KMS-11 (cell line): ENCODE measurements at regions not wholly inside any gene's neighbourhood (a gene's known extent, or its start where the extent isn't known, plus 50 kb on each side); places are given as distances from the start of the nearest gene placed in this dataset.

ENCODE experiments used
- H2AFZ ChIP-seq: fragments of 200-600 bp; sonication (generic); 2 replicates; pipeline ENCODE4 v1.6.1; 2016; ENCODE audit warnings: antibody characterized with exemption, mixed run types, low read depth
- H3K27ac ChIP-seq: fragments of 200-600 bp; sonication (generic); 2 replicates; pipeline ENCODE4 v1.6.1; 2016; ENCODE audit warnings: mild to moderate bottlenecking, mixed run types
- H3K27me3 ChIP-seq: fragments of 200-600 bp; sonication (generic); 2 replicates; pipeline ENCODE4 v1.6.1; 2017; ENCODE audit warnings: mild to moderate bottlenecking, low read depth, mixed run types, moderate library complexity; ENCODE audit not compliant: insufficient read depth
- H3K36me3 ChIP-seq: fragments of 200-600 bp; sonication (generic); 2 replicates; pipeline ENCODE4 v1.6.1; 2017; ENCODE audit warnings: mild to moderate bottlenecking, mixed run types; ENCODE audit not compliant: insufficient read depth
- H3K4me1 ChIP-seq: fragments of 200-600 bp; sonication (generic); 2 replicates; pipeline ENCODE4 v1.6.1; 2016; ENCODE audit warnings: mild to moderate bottlenecking, low read depth, mixed run types; ENCODE audit not compliant: poor library complexity, severe bottlenecking
- H3K4me2 ChIP-seq: fragments of 200-600 bp; sonication (generic); 2 replicates; pipeline ENCODE4 v1.7.0; 2016; ENCODE audit warnings: mild to moderate bottlenecking, mixed run types
- H3K4me3 ChIP-seq: fragments of 200-600 bp; sonication (generic); IDR thresholded peaks from 2 replicates; pipeline ENCODE4 v1.6.1; 2017; ENCODE audit warnings: low read depth, low read length, mixed read lengths; ENCODE audit not compliant: insufficient read depth
- H3K79me2 ChIP-seq: fragments of 200-600 bp; sonication (generic); 2 replicates; pipeline ENCODE4 v1.6.1; 2016; ENCODE audit warnings: low read depth, mixed run types; ENCODE audit not compliant: insufficient read depth
- H3K9ac ChIP-seq: fragments of 200-600 bp; sonication (generic); 2 replicates; pipeline ENCODE4 v1.6.1; 2016; ENCODE audit warnings: mild to moderate bottlenecking, mixed run types
- H4K20me1 ChIP-seq: fragments of 200-600 bp; sonication (generic); 2 replicates; pipeline ENCODE4 v1.6.1; 2016; ENCODE audit warnings: mild to moderate bottlenecking, mixed run types; ENCODE audit not compliant: insufficient read depth
- CTCF ChIP-seq: fragments of 200-600 bp; sonication (generic); conservative IDR thresholded peaks from 2 replicates; pipeline ENCODE4 v1.6.1; 2017; ENCODE audit warnings: low read depth, mild to moderate bottlenecking, antibody characterized with exemption, low read length, moderate library complexity, mixed read lengths

- Histone ChIP-seq H3K27ac (no peak overlapping the region), H3K4me3 (no peak overlapping the region), H3K4me1 (no peaks in the 10 kb centered on the region), H3K9ac (no peak overlapping the region), H3K79me2 (no peaks in the 10 kb centered on the region), H4K20me1 (no peaks in the 10 kb centered on the region), H3K27me3 (no peaks in the 10 kb centered on the region), H3K36me3 (no peaks in the 10 kb centered on the region), H3K4me2 (no peak overlapping the region), H2AFZ (no peak overlapping the region)
- no peak for TF ChIP-seq CTCF
These were observed 158.2 kb upstream of the PPP2R2B start for GRCh38 chr5:147036691-147037245.

GRCh38 chr5:147037515-147038205 lies 159.1 kb upstream of the PPP2R2B start:
- Histone ChIP-seq H3K79me2 (no peaks in the 10 kb centered on the region), H3K9ac (no peak overlapping the region), H3K4me3 (no peak overlapping the region), H3K27me3 (no peaks in the 10 kb centered on the region), H3K27ac (no peak overlapping the region), H3K4me1 (no peaks in the 10 kb centered on the region), H3K4me2 (no peak overlapping the region), H4K20me1 (no peaks in the 10 kb centered on the region), H3K36me3 (no peaks in the 10 kb centered on the region), H2AFZ (no peak overlapping the region)
- no peak for TF ChIP-seq CTCF

GRCh38 chr5:147040856-147041255 lies 162.3 kb upstream of the PPP2R2B start:
- Histone ChIP-seq H4K20me1 (no peaks in the 10 kb centered on the region), H3K27me3 (no peaks in the 10 kb centered on the region), H3K4me1 (no peaks in the 10 kb centered on the region), H3K27ac (no peak overlapping the region), H3K9ac (no peak overlapping the region), H2AFZ (no peak overlapping the region), H3K36me3 (no peaks in the 10 kb centered on the region), H3K4me2 (no peak overlapping the region), H3K79me2 (no peaks in the 10 kb centered on the region), H3K4me3 (no peak overlapping the region)
- TF ChIP-seq CTCF = no peak

- Histone ChIP-seq H3K4me3 (no peak overlapping the region), H3K79me2 (no peaks in the 10 kb centered on the region), H3K4me1 (no peaks in the 10 kb centered on the region), H4K20me1 (no peaks in the 10 kb centered on the region), H3K36me3 (no peaks in the 10 kb centered on the region), H2AFZ (no peak overlapping the region), H3K27ac (no peak overlapping the region), H3K4me2 (no peak overlapping the region), H3K27me3 (no peaks in the 10 kb centered on the region), H3K9ac (no peak overlapping the region)
- no peak for TF ChIP-seq CTCF
These were observed 166.2 kb upstream of the PPP2R2B start for GRCh38 chr5:147044572-147045273.
